GM12872 (cell line): ENCODE measurements at regions not wholly inside any gene's neighbourhood (a gene's known extent, or its start where the extent isn't known, plus 50 kb on each side); places are given as distances from the start of the nearest gene placed in this dataset.

Experiments used
- CTCF ChIP-seq: IDR thresholded peaks from 3 replicates; pipeline ENCODE4 v1.5.1; 2011; ENCODE audit warnings: low read depth, mild to moderate bottlenecking, low read length, moderate library complexity; ENCODE audit not compliant: insufficient read depth

GRCh38 chr4:31737419-31737818 lies 1017.2 kb downstream of the PCDH7 start:
- no peak for TF ChIP-seq CTCF

GRCh38 chr4:31741326-31741725 lies 1021.2 kb downstream of the PCDH7 start:
- TF ChIP-seq CTCF: no peak

GRCh38 chr4:31748382-31748781 lies 1028.2 kb downstream of the PCDH7 start:
- no peak for TF ChIP-seq CTCF

- no peak for TF ChIP-seq CTCF
These were observed 1035.6 kb downstream of the PCDH7 start for GRCh38 chr4:31755751-31756150.

GRCh38 chr4:31768756-31769155 lies 1048.6 kb downstream of the PCDH7 start:
- no peak for TF ChIP-seq CTCF

GRCh38 chr4:31783311-31783710 lies 1063.1 kb downstream of the PCDH7 start:
- no peak for TF ChIP-seq CTCF

- no peak for TF ChIP-seq CTCF
These were observed 1064.4 kb downstream of the PCDH7 start for GRCh38 chr4:31784558-31784957.

GRCh38 chr4:31787701-31788100 lies 1067.5 kb downstream of the PCDH7 start:
- no peak for TF ChIP-seq CTCF
